Stimulated activated naive CD8-positive, alpha-beta T cell treated with anti-CD3 and anti-CD28 coated beads, Interleukin-15, Interleukin-2, amounts not matched to agents 100 ng/mL and 50 ng/mL, for 24 hours (primary cell): ENCODE measurements at regions not wholly inside any gene's neighbourhood (a gene's known extent, or its start where the extent isn't known, plus 50 kb on each side); places are given as distances from the start of the nearest gene placed in this dataset.
A peak's percentile ranks its signal among the peaks of the same experiment; 100 is the strongest.

Experiments
- H3K27ac Mint-ChIP-seq: one replicate; pipeline ENCODE4 v1.8.0; 2021; ENCODE audit warnings: mild to moderate bottlenecking, mixed read lengths
- H3K27me3 Mint-ChIP-seq: one replicate; pipeline ENCODE4 v1.8.0; 2021; ENCODE audit warnings: mixed read lengths
- H3K36me3 Mint-ChIP-seq: one replicate; pipeline ENCODE4 v1.8.0; 2021; ENCODE audit warnings: low read depth, mixed read lengths
- H3K4me1 Mint-ChIP-seq: one replicate; pipeline ENCODE4 v1.8.0; 2021; ENCODE audit warnings: low read depth, mixed read lengths
- H3K4me3 Mint-ChIP-seq: one replicate; pipeline ENCODE4 v1.8.0; 2021; ENCODE audit warnings: mild to moderate bottlenecking, mixed read lengths
- H3K9me3 Mint-ChIP-seq: one replicate; pipeline ENCODE4 v1.8.0; 2021; ENCODE audit warnings: mixed read lengths

DNA sequence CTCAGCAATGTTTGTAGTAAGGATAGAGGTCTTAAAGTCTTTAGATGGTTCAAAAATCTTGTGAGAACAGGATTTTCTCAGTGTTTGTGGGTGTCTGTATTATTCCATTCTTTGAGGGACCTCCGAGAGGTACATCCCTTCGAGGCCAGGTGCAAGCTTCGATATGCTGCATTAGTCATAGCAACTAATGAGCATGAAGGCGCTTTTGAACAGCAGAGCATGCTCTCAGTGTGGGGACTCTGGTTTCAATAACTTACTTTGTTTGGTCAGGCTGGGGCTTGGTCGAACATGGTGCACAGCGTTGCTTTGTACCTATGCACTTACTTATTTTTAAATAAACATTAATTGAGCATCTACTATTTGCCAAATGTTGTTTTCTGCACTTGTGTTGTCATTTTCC lies 297.9 kb downstream of the CLIC5 start:
- Mint-ChIP-seq H3K4me1 (peaks cover 50% of the 10 kb centered on the region), H3K4me3 (no peak overlapping the region), H3K27ac (no peak overlapping the region), H3K36me3 (peaks cover under 1% of the 10 kb centered on the region), H3K27me3 (no peaks in the 10 kb centered on the region), H3K9me3 (peaks cover 1% of the 10 kb centered on the region)

DNA sequence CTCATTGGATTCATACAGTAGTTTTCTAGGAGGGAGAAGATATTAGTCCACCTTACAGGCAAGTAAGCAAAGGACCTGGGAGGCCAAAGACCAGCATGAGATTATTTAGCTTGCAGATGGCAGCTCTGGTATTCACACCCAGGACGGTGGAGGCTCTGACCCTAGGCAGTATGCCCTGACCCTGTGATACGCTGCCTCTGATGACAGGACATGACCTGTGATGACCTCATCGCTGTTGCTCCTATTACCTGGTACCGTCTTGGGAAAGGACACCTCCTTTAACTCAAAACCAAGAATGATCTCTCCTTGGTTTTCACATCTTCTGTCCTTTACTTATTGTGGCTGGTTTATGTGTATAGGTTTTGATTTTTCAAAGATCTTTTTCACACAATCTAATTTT lies 298.6 kb downstream of the CLIC5 start:
- no peaks in the 10 kb centered on the region for H3K27me3 Mint-ChIP-seq
- peak overlapping the region; percentile 79 for H3K27ac Mint-ChIP-seq
- H3K36me3 Mint-ChIP-seq, result no peaks in the 10 kb centered on the region
- no peaks in the 10 kb centered on the region for H3K9me3 Mint-ChIP-seq
- no peak overlapping the region for H3K4me3 Mint-ChIP-seq
- H3K4me1 Mint-ChIP-seq, result peaks cover 57% of the 10 kb centered on the region

DNA sequence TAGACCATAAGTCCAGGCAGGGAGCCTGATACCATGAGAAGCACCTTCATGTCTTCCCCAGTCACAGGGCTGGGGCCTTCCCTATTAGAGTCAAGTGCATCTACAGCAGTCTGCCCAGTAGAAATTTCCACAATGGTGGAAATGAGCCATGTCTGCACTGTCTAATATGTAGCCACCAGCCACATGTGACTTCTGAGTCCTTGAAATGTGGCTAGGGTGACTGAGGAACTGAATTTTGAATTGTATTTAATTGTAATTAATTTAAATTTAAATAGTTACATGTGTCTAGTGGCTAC lies 300.2 kb downstream of the CLIC5 start:
- peaks cover 58% of the 10 kb centered on the region for H3K4me1 Mint-ChIP-seq
- no peak overlapping the region for H3K27ac Mint-ChIP-seq
- H3K36me3 Mint-ChIP-seq, result no peaks in the 10 kb centered on the region
- H3K9me3 Mint-ChIP-seq, result no peaks in the 10 kb centered on the region
- H3K4me3 Mint-ChIP-seq, result no peak overlapping the region
- H3K27me3 Mint-ChIP-seq, result no peaks in the 10 kb centered on the region

DNA sequence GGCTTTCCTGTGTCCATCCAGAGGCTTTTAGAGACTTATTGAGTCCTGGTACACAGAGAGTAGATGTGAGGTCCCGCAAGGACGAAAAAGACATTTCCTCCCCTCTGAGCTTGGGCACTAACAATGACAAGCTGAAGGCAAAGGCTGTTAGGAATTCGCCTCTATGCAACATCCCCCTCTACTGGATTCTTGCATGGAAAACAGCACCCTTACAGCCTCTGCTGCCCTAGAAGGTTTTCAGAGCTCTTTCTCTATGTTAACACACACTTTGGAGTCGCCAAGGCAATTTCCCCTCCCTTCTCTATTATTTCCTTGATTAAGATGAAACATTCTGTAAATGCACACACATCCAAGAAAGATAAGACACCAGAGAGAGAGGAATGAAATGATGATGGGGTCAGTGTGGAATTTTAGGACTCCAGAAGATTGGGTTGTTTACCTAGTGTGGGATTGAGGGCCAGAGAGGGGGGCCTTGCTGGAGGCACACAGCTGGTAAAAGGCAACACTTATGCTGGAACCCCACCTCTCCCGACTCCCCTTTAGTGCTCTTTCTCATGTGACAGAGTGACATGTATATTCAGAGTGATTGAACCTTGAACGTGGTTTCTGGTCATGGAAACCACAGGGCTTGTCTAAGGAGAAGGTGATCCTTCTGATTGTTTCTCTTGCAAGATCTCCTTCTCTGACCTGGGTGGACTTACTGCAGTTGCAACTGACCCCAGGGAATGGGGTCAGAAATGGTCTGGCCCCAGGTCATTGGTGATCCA lies 300.7 kb downstream of the CLIC5 start:
- H3K27me3 Mint-ChIP-seq, result no peaks in the 10 kb centered on the region
- peak overlapping the region; percentile 33 for H3K4me3 Mint-ChIP-seq
- H3K9me3 Mint-ChIP-seq, result no peaks in the 10 kb centered on the region
- H3K4me1 Mint-ChIP-seq, result peaks cover 58% of the 10 kb centered on the region
- no peak overlapping the region for H3K27ac Mint-ChIP-seq
- no peaks in the 10 kb centered on the region for H3K36me3 Mint-ChIP-seq

DNA sequence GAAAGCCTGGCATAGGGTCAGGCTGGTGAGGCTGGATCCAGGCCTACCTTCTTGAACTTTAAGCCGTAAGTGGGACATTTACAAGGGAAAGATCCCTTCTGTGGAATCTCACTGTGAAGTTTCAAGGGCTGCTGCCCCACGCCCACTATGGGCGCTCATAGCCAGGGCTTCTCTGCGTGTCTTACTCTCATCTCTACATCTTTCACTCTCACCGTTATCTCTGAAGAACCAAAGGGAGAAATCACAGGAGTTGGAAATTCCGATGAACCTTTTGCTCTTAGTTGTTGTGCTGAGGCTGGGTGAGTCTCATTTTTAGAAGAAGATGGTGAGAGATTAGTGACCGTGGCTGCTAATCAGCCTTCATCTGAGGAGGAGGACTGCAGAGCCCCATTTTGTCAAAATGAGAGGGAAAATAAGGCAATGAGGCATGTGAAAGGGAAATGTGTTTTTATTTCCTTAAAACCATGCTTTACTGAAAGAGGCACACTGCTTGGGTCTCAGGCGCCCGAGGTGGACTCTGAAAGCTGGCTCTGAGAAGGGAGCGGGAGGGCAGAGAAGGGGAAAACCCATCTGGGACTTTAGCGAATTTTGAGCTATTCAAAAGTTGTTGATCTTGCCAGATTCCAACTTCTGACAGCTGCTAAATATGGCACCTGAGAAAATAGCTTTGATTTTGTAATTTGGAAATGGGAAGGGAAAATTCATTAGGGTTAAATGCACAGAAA lies 301.5 kb downstream of the CLIC5 start:
- Mint-ChIP-seq H3K4me1 (peaks cover 58% of the 10 kb centered on the region), H3K9me3 (no peaks in the 10 kb centered on the region), H3K27me3 (no peaks in the 10 kb centered on the region), H3K27ac (no peak overlapping the region), H3K4me3 (peak overlapping the region; percentile 15), H3K36me3 (no peaks in the 10 kb centered on the region)
